ENCODE measurements at regions not wholly inside any gene's neighbourhood (a gene's known extent, or its start where the extent isn't known, plus 50 kb on each side); places are given as distances from the start of the nearest gene placed in this dataset.

GRCh38 chr6:48628316-48628715, 517.3 kb upstream of the PTCHD4 start:
- DNase-seq = no peak
- Histone ChIP-seq H3K36me3 (ENCODE audit: low read depth) (no peaks in the 10 kb centered on the region), H3K4me3 (no peak overlapping the region), H3K9me3 (no peaks in the 10 kb centered on the region), H3K4me1 (ENCODE audit: low read depth) (no peaks in the 10 kb centered on the region)
- ATAC-seq = no peak
- intact Hi-C loops (cut with DNase I, micrococcal nuclease) = no loop called here
- no peak for TF ChIP-seq CTCF (IDR thresholded peaks at IDR 0.05)

- Histone ChIP-seq H3K9me3 (no peaks in the 10 kb centered on the region), H3K36me3 (ENCODE audit: low read depth) (no peaks in the 10 kb centered on the region), H3K4me1 (ENCODE audit: low read depth) (no peaks in the 10 kb centered on the region), H3K4me3 (no peak overlapping the region)
- no peak for TF ChIP-seq CTCF (IDR thresholded peaks at IDR 0.05)
- DNase-seq = no peak
- intact Hi-C loops (cut with DNase I, micrococcal nuclease) = no loop called here
- no peak for ATAC-seq
Observed at GRCh38 chr6:48626421-48626820, 515.4 kb upstream of the PTCHD4 start.

GRCh38 chr6:48624631-48625030, 513.6 kb upstream of the PTCHD4 start:
- H3K4me1 ChIP-seq (ENCODE audit: low read depth) = no peaks in the 10 kb centered on the region
- ATAC-seq (no peak), DNase-seq (no peak)
- no peak overlapping the region for H3K4me3 ChIP-seq
- H3K9me3 ChIP-seq = no peaks in the 10 kb centered on the region
- no peak for TF ChIP-seq CTCF (IDR thresholded peaks at IDR 0.05)
- intact Hi-C loops (cut with DNase I, micrococcal nuclease) = no loop called here
- H3K36me3 ChIP-seq (ENCODE audit: low read depth) = no peaks in the 10 kb centered on the region

- no peaks in the 10 kb centered on the region for H3K36me3 ChIP-seq (ENCODE audit: low read depth)
- no peak for TF ChIP-seq CTCF (IDR thresholded peaks at IDR 0.05)
- no peak overlapping the region for H3K4me3 ChIP-seq
- DNase-seq (no peak), ATAC-seq (no peak)
- intact Hi-C loops (cut with DNase I, micrococcal nuclease) = no loop called here
- H3K4me1 ChIP-seq (ENCODE audit: low read depth) = no peaks in the 10 kb centered on the region
- H3K9me3 ChIP-seq = peaks cover 4% of the 10 kb centered on the region
Observed at GRCh38 chr6:48619771-48620170, 508.8 kb upstream of the PTCHD4 start.

GRCh38 chr6:48615041-48615440, 504.0 kb upstream of the PTCHD4 start:
- DNase-seq (no peak), ATAC-seq (no peak)
- Histone ChIP-seq H3K36me3 (ENCODE audit: low read depth) (no peaks in the 10 kb centered on the region), H3K4me1 (ENCODE audit: low read depth) (no peaks in the 10 kb centered on the region), H3K9me3 (peaks cover 4% of the 10 kb centered on the region), H3K4me3 (no peak overlapping the region)
- intact Hi-C loops (cut with DNase I, micrococcal nuclease) = no loop called here
- TF ChIP-seq CTCF (IDR thresholded peaks at IDR 0.05) = no peak

- intact Hi-C loops (cut with DNase I, micrococcal nuclease) = no loop called here
- TF ChIP-seq CTCF (IDR thresholded peaks at IDR 0.05) = no peak
- DNase-seq (no peak), ATAC-seq (no peak)
- Histone ChIP-seq H3K36me3 (ENCODE audit: low read depth) (no peaks in the 10 kb centered on the region), H3K4me3 (no peak overlapping the region), H3K4me1 (ENCODE audit: low read depth) (no peaks in the 10 kb centered on the region), H3K9me3 (peaks cover 4% of the 10 kb centered on the region)
Observed at GRCh38 chr6:48614326-48614725, 503.3 kb upstream of the PTCHD4 start.

All from mucosa of descending colon (tissue), 3 donors.